Amniotic epithelial cell (primary cell): ENCODE measurements at regions not wholly inside any gene's neighbourhood (a gene's known extent, or its start where the extent isn't known, plus 50 kb on each side); places are given as distances from the start of the nearest gene placed in this dataset.
"Not testable (repeated sequence)": the region's sequence is repeated elsewhere in the genome, so short reads cannot be mapped to it uniquely, and the experiment has no call there.

Source experiments
- DNase-seq: peaks from one replicate; pipeline ENCODE4 v3.0.0-alpha.2; 2010; ENCODE audit warnings: low read depth

GRCh38 chr6:78670156-78670555 is 197.2 kb upstream of the IRAK1BP1 start:
- no peak for DNase-seq

DNA sequence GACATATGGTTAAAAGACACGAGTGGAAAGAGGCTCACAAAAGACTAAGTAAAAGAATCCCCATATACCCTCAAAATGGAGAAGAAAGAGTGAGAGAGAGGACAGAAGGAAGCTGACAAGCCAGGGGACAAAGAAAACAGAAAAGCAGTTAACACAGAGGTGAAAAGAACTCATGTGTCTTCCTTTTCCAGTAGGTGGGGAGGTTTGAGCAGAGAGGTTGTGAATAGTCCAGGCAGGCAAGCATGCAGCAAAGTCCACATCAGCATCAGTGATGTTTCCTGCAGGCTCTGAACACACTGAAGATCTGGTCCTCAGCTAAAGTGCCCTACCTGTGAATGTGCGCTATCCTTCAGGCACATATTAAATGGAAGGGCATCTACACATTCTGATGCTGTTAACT is 196.5 kb upstream of the IRAK1BP1 start:
- no peak for DNase-seq

DNA sequence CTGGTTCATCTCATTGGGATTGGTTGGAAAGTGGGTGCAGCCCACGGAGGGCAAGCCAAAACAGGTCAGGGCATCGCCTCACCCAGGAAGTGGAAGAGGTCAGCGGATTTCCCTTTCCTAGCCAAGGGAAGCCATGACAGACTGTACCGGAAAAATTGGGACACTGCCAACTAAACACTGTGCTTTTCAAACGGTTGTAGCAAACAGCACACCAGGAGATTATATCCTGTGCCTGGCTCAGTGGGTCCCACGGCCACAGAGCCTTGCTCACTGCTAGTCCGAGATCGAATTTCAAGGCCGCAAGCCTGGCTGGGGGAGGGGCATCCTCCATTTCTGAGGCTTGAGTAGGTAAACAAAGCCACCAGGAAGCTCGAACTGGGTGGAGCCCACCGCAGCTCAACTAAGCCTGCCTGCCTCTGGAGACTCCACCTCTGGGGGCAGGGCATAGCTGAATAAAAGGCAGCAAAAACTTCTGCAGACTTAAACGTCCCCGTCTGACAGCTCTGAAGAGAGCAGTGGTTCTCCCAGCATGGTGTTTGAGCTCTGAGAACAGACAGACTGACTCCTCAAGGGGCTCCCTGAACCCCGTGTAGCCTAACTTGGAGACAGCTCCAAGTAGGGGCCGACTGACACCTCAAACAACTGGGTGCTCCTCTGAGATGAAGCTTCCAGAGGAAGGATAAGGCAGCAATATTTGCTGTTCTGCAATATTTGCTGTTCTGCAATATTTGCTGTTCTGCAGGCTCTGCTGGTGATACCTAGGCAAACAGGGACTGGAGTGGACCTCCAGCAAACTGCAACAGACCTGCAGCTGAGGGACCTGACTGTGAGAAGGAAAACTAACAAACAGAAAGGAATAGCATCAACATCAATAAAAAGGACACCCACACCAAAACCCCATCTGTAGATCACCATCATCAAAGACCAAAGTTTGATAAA is 191.0 kb upstream of the IRAK1BP1 start:
- DNase-seq = not testable (repeated sequence)

GRCh38 chr6:78688668-78689067 is 178.7 kb upstream of the IRAK1BP1 start:
- DNase-seq = no peak

- DNase-seq = no peak
Measured at GRCh38 chr6:78693835-78694234, 173.5 kb upstream of the IRAK1BP1 start.

GRCh38 chr6:78694628-78695027 is 172.7 kb upstream of the IRAK1BP1 start:
- DNase-seq = not testable (repeated sequence)

- DNase-seq = no peak
Measured at GRCh38 chr6:78700991-78701390, 166.4 kb upstream of the IRAK1BP1 start.

GRCh38 chr6:78701407-78701806 is 165.9 kb upstream of the IRAK1BP1 start:
- peak; percentile 3 for DNase-seq

DNA sequence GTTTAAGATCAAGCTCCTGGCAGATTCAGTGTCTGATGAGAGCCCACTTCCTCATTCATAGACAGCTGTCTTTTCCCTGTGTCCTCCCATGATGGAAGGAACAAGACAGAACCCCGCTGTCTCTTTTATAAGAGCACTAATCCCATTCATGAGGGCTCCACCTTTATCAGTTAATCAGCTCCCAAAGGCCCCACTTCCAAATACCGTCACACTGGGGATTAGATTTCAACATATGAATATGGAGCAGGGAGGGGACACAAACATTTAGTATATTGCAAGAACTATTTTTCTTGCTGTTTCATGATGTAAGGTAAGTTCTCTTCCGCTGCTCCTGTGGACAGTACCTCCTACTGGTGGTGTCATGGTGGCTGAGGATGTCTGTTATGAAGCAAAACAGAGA is 158.3 kb upstream of the IRAK1BP1 start:
- no peak for DNase-seq

DNA sequence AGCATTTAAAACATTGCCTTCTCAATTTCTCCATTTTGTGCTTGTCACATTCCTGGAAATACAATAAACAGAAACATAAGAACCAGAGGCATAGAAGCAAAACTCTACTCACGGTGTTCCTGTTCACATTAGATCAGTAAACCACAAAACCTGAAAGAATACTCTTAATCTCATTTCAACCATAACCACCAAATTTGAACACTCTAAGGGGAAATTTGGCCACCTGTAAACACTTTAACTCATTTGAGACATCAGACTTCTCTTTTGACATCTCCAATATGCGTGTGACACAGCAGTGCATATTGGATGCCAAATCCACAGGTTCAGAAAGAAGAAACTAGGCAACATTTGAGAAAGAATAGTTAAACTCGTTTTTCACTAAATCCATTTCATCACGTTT is 153.8 kb upstream of the IRAK1BP1 start:
- DNase-seq = no peak

DNA sequence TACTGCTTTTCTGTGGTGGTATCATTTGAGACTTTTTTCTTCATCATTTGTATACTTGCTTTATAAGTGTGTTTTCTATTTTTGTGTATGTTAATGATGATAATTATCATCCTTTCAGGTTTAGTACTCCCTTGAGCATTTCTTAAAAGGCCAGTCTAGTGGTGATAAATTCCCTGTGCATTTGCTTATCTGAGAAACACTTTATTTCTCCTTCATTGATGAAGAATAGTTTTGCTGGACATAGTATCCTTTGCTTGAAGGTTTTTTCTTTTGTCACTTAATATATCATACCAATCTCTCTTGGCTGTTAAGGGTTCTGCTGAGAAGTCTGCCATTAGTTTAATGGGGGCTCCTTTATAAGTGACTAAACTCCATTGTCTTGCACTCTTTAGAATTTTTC is 123.2 kb upstream of the IRAK1BP1 start:
- no peak for DNase-seq

- no peak for DNase-seq
Measured at GRCh38 chr6:78746457-78746856, 120.9 kb upstream of the IRAK1BP1 start.

GRCh38 chr6:78749326-78749725 is 118.0 kb upstream of the IRAK1BP1 start:
- no peak for DNase-seq

DNA sequence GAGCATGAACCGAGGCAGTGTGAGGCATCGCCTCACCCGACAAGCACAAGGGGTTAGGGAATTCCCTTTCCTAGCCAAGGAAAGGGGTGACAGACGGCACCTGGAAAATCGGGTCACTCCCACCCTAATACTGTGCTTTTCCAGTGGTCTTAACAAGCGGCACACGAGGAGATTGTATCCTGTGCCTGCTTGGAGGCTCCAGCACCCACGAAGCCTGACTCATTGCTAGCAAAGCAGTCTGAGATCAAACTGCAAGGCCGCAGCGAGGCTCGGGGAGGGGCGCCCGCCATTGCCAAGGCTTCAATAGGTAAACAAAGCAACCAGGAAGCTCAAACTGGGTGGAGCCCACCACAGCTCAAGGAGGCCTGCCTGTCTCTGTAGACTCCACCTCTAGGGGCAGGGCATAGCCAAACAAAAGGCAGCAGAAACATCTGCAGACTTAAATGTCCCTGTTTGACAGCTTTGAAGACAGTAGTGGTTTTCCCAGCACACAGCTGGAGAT is 109.0 kb upstream of the IRAK1BP1 start:
- not testable (repeated sequence) for DNase-seq

GRCh38 chr6:78768271-78768670 is 99.1 kb upstream of the IRAK1BP1 start:
- DNase-seq = no peak

GRCh38 chr6:78770765-78771164 is 96.6 kb upstream of the IRAK1BP1 start:
- no peak for DNase-seq

DNA sequence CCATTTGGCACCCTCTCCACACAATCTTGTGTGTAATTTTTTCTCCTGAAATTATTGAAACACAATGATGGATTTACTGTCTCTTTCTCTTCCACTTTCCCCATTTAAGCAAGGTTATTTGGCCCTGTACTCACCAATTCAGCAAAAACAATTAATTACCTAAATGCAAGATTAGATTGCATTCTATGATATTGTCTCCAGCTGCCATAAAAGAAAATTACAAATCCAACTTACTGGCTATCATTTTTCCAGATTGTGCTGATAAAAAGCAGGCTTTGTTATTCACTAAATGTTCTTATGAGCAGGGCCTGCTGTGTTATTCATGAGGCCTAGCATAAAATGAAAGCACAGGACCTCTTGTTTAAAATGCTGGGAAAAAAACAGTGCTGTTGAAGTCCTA is 95.8 kb upstream of the IRAK1BP1 start:
- DNase-seq = no peak

DNA sequence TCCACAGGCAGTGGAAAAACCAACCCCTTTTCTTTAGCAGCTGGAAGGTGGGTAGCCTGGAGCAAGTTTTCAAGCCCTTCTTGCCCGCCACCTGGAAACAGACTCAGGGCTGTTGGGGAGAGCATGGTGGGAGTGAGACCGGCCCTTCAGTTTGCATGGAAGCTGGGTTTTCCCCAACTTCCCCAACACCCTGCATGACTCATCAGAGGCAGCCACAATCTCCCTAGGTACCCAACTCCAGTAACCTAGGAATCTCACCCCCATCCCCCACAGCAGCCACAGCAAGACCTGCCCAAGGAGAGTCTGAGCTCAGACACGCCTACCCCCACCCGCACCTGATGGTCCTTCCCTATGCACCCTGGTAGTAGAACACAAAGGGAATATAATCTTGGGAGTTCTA is 86.3 kb upstream of the IRAK1BP1 start:
- no peak for DNase-seq

GRCh38 chr6:78783366-78783765 is 84.0 kb upstream of the IRAK1BP1 start:
- not testable (repeated sequence) for DNase-seq

DNA sequence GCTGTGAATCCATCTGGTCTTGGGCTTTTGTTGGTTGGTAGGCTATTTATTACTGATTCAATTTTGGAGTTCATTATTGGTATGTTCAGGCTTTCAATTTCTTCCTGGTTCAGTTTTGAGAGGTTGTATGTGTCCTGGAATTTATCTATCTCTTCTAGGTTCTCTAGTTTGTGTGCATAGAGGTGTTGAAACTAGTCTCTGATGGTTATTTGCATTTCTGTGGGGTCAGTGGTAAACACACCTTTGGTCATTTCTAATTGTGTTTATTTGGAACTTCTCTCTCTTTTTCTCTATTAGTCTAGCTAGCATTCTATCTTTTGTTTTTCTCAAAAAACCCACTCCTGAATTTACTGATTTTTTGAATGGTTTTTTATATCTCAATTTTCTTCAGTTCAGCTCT is 70.1 kb upstream of the IRAK1BP1 start:
- no peak for DNase-seq

DNA sequence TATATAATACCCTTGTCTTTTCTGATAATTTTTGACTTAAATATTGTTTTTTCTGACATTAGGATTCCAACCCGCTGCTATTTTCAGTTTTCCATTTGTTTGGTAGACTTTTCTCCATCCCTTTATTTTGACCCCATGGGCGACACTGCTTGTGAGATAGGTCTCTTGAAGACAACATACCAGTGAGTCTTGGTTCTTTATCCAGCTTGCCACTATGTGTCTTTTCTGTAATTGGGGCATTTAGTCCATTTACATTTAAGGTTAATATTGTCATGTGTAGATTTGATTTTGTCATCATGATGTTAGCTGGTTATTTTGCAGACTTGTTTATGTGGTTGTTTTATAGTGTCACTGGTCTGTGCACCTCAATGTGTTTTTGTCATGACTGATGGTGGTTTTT is 67.7 kb upstream of the IRAK1BP1 start:
- no peak for DNase-seq

DNA sequence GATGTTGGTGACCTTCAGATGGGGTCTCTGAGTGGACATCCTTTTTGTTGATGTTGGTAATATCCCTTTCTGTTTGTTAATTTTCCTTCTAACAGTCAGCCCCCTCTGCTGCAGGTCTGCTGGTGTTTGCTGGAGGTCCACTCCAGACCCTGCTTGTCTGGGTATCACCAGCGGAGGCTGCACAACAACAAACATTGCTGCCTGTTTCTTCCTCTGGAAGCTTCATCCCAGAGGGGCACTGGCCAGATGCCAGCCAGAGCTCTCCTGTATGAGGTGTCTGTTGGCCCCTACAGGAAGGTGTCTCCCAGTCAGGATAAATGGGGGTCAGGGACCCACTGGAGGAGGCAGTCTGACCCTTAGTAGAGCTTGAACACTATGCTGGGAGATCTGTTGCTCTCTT is 60.6 kb upstream of the IRAK1BP1 start:
- DNase-seq = not testable (repeated sequence)

DNA sequence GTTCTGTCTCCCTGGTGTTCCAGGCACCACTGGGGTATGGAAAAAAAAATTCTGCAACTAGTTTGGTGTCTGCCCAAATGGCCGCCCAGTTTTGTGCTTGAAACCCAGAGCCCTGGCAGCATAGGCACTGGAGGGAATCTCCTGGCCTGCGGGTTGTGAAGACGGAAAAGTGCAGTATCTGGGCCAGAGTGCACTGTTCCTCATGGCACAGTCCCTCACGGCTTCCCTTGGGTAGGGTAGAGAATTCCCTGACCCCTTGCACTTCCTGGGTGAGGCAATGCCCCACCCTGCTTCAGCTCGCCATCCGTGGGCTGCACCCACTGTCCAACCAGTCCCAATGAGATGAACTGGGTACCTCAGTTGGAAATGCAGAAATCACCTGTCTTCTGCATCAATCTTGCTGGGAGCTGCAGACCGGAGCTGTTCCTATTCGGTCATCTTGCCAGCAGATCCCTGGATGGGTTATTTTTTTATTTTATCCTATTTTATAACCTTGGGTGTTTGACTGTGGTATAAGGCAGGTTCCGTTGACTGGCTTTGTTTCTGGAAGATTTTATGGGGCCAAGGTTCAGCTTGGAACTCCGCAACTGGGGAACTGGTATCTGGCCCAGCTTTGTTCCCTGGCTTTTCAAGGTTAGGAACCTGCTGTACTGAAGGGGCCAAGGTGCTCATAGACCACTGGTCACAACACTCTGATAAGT is 59.5 kb upstream of the IRAK1BP1 start:
- DNase-seq = not testable (repeated sequence)
